Endothelial cell of hepatic sinusoid (primary cell): ENCODE measurements at regions not wholly inside any gene's neighbourhood (a gene's known extent, or its start where the extent isn't known, plus 50 kb on each side); places are given as distances from the start of the nearest gene placed in this dataset.

Experiments used
- in situ Hi-C: cut with HindIII; loops from 2 replicates; pipeline ENCODE4 v1.10.0; 2017; ENCODE audit warnings: low sequenced_read_pairs

DNA sequence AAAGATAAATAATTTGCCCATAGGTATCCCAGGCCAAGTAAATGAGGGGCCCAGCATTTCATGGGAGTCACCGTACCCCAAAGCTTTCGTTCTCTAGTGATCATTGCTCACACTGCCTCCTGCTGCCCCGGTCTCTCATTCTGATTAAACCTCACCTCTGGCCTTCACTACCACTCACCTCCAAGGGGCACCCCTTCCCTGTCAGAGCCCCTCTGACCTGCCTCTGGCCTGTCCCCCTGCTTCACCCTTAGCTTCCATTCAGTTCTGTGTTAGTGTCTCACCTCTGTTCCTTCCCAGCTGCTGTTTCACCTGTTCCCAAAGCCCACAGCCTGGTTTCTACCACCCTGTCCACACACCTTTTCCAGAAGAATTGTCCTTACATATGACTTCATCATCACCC is 150.3 kb upstream of the E2F8 start:
- in situ Hi-C loops, result no loop called here

DNA sequence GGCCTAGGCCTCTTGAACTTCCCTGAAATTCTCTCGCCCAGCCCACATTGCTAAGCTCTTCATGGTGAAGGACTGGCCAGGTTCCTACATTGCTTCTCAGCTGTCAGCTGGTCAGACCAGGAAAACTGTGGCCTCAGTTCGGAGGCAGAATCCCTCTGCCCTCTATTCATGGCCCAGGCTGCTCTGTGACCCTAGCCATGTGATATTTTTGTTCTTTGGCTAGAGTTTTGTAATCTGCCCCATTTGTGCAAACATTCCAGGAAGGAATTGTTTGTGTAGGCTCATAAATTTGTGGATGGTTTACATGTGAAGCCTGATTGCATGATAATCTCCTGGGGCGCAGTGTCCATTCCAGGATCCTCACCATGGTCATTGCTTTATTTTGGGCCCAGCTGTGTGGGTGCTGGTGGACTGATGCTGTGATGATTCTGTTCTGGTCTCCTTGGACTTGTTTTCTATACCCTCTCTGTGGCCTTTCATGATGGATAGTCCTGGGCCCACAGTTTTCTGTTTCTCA is 149.1 kb upstream of the E2F8 start:
- in situ Hi-C loops, result no loop called here

DNA sequence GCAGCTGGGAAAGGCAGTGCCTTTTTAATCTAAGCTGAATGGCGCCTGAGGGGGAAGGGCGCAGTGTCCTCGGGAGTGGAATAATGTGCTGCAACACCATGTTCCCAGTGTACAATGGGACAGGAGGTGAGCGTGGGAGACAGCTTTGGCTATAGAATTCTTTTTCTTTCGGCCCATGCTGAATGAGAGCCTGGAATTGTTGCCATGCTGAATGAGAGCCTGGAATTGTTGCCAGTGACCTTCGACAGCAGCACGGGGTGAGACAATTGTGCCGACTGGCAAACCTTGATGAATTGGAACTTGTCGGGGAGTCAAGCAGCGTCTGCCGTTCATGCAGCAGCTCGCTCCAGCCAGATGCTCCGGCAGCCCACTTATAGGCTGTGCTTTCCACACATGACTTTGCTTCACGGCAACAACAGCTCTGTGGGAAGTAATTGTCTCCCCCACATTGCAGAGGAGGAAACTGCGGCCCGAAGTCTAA is 141.4 kb upstream of the E2F8 start:
- in situ Hi-C loops, result no loop called here

DNA sequence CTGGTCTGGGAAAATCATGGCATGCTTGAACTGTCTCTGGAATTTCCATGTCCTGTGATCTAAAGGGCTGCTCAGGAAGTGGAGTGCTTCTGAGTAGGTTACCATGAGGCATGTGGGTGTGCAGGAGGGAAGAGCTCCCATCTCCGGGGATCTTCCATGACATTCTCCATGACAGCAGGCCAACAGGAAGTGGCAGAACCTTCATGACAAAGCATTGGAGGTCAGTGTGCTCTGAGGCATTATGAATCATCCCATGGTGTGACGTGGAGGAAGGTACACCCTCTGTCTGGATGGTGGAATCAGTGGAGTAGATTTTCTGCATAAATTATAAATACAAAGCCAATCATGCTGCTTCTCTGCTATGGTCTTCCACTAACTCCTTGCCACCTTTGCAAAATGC is 139.6 kb upstream of the E2F8 start:
- in situ Hi-C loops, result no loop called here

DNA sequence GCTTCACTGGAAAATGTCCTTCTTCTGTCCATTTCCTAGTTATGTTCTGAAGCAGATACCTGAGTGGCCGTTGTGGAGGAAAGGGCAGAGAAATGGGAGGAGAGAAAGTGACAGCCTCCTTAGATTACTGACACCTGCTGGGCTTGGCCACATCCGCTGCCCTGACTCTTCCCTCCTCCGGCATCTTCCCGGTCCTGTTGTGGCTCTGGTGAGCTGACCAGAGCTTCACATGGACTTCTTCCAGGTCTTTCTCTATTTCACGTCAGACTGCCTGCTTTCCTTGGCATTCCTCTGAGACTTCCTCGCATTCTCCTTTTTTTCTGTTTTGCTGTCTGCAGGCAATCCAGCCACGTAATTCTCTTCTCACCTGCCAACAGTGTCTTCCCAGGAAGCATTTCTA is 138.7 kb upstream of the E2F8 start:
- in situ Hi-C loops, result no loop called here

DNA sequence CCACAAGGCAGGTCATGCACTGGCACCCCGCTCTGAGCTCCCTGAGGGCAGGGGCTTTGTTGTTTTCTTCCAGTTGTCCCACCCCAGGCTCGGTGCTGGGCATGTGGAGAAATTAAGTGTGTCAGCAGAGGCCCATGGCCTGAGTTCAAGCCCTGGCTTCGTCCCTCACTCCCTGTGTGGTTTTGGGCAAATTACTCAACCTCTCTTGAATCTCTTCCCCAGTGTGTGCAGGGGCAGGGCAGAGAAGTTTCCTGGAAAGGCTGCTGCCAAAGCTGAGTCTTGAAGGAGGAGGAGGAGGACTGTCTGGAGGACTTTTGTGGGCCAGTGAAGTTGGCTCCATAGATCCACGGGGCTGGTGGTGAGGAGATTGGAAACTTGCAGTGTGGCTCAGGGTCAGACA is 138.1 kb upstream of the E2F8 start:
- in situ Hi-C loops, result no loop called here

DNA sequence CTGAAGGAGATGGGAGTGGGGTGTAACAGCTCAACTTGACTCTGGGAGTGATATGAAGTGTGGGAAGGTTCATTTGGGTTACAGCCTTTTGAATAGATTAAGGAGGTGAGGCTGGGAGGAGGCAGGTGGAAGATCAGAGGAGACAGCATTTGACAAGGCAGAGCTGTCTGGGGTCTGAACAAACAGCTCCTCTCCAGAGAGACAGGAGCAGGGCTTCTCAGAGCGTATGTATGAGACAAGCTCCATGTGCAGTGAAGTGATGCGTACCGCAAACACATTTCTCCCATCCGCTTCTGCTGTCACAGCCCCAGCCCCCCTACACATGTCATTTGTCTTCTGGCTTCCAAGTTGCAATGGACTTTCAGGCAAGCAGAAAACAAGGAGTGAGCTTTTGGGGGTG is 137.1 kb upstream of the E2F8 start:
- in situ Hi-C loops, result no loop called here

DNA sequence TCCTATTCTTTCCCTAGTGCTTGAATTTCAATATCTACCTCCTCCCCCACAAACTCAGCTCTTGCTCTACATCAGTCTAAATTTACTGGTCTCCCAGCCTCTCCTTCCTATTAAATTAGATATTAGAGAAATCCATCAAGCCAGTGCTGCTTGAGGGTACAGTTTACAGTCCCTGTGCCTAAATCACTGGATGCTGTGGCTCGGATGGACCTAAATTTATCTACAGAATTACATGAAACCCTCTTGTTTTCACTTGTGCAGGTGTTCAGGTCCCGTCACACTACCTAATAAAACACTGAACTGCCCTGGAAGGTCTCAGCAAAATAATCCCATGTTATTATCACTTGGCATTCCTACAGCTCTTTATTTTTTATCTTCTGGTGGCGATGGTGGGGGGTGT is 134.7 kb upstream of the E2F8 start:
- in situ Hi-C loops, result no loop called here

DNA sequence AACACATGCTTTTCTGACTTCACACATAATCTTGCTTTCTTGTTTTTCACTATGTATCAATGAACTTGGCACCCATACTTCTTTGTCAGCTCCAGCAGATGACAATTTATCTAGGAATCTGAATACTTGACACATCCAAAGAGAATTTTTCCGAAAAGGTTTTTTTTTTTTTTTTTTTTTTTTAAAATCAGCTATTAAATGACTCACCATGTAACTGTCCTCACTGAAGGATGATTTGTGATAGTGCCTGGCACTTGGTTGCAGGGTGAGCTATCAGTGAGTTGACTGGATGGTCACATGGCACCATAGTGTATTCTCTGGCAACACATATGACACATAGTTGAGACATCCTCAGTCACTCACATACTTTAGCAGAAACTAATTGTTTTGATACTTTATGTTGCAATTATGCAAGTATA is 133.4 kb upstream of the E2F8 start:
- in situ Hi-C loops, result no loop called here

DNA sequence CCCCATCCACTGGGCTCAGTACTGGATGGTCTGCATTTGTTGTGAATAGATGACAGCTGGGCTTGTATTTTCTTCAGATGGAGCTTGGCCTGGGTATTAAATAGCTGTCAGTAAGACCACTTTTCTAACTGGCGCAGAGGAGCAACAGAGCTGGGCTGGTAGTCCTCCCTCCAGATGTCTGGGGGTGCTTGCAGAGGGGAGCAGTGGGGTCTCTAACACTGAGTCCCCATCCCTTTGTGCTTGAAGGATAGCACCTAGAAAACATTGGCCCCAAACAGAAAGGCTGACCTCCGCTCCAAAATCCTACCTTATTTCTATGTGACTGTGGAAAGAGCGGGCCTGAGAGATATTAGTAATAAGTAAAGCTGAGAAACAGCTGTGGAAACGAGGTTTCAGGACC is 131.6 kb upstream of the E2F8 start:
- in situ Hi-C loops, result no loop called here

DNA sequence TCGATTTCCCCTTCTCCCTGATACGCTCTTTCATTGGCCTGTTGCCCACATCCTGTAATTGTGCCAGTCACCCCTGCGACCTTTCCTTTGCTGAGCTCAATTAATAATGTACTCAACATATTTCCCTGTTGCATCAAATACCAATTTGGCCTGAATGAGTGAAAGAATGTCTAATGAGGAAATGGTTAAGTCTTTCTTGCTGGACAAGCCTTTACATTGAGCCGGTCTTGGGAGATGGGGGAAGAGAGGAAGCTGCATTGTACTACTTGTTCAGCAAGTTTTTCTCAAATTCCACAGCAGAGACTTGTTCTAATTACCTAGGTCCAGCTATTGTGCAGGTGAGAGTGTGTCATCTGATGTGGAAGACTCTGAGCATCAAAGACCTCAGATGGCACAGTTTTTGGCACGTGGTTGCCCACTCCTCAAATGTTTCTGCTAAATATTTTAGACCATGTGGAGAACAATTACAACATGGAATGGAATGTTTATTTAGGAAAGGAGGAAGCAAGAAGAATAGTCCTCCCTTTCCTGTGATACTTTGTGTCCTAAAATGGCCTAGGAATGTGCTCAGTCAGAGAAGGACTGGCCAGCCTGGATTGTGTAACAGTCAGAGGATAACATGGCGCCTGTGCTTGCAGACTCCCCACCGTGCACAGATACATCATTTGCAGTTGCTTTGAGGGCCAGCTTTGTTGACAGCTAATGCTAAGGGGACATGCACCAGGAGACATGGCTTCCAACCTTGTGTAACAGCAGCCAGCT is 129.5 kb upstream of the E2F8 start:
- in situ Hi-C loops, result no loop called here

DNA sequence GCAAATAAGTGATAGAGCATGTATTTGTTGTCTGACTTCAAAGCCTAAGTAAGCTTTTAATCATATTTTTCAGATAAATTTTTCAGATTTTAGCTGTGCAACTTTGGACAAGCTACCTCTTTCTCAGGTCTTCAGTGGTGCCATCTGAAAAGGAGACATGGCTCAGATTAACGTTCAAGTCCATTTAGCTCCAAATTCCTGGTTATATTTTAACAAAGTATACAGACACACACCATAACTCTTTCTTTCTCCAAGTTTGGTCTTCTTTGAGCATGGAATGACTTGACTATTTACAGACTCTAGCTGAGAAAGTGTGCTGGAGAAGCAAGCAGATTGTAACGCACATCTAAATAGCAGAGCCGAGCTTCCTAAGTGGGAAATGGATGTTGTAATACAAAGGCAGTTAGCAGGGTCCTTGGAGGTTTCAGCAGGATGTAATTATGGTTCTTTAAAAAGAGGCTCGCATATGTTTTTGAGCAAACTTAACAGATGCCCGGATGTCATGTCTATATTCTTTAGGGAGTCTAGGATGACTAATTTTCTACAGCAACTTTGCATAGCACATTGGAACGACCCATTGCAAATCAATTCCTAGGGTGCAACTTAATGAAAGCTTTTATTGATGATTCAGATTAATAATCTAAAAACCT is 128.1 kb upstream of the E2F8 start:
- in situ Hi-C loops, result no loop called here

DNA sequence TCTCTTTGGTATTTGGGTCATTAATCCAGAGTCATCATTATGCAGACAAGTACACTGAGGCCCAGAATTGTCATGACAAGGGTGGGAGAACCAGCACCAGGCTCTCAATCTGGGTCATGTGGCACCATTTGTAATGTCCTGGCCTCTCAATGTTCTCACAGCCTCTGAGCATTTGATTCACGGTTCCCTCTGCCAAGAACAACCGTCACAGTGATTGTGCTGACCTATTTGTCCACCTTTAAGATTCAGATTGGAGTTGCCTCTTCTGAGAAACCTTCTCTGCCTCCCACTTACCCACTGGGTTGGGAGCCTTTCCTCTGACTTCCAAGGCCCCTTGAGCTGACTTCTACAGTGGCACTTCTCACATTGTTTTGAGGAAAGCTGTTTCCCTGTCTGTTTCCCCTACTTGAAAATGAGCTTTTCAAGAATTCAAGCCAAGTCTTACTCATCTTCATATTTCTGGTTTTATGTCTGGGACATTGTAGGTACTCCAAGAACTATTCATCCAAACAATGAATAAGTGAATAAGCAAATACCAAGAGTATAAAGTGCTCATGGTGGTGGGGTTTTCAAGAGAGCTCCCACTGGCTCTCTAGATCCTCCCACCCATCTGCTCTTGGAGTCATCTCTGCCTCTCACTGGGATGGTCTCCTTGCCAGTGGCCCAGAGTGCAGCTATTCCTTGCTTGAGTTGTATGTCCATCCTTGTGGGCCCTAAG is 126.4 kb upstream of the E2F8 start:
- in situ Hi-C loops, result no loop called here

DNA sequence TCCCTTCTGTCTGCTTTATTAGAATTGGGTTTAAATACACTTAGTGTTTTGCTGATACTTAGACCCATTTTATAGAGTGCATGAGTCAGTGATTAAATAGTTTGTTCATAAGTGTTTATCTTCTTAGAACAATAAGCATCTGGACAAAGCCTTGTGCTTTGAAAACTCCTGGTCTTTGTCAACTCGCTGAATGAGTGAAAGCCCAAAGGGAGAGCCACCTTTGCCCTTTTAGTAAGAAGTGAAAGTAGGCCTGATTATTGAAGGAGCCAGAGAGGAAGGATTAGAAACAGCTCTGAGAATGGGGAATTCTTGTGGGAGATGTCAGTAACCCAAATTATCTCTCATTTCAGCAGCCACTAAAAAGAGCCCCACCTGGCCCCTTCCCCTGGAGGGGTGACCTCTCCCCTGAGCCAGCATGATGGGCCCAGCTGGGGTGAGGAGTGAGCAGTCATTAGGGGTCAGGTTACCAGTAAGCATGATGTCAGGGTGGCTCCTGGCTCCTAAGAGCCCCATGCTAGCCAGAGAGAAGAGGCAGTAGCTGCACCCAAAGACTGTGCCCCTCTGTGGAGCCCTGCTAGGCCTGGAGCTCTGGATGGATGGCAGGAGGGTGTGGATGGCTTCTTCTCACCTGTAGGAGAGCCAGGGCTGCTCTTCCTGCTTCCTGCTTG is 125.1 kb upstream of the E2F8 start:
- in situ Hi-C loops, result no loop called here

DNA sequence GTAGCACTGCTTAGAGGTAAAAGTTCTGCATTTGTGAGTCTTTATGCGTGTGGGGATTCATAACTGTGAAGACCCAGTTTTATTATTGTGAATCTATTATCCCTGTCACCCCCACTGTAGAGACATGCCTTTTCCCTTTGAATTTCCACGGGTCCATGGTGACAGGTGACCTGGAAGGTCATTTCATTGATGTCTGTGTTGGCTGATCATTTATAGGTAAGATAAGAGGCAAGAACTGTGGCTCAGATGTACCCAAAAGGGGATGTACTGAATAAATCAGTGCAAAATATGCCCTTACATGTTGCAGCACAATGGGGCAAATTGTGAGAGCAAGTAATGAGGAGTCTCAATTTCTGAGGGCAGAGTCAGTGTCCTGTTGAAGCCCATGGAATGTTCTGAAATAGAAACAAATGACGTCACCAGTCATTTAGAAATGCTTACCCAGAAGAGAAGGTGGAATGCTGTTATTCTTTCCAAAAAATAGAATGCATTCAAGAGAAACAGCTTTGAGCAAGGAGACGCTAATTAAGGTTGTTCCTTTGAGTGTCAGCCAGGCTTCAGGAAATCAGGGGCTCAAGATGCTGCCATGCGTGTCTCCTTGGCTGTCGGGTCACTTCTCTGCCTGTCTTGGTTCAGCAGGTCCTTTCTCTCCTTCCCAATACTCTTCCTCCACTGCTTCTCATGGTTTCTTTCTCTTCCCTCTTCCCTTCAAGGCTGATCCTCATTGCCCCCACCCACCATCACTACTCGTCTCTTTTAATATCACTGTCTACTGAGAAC is 118.7 kb upstream of the E2F8 start:
- in situ Hi-C loops, result no loop called here

DNA sequence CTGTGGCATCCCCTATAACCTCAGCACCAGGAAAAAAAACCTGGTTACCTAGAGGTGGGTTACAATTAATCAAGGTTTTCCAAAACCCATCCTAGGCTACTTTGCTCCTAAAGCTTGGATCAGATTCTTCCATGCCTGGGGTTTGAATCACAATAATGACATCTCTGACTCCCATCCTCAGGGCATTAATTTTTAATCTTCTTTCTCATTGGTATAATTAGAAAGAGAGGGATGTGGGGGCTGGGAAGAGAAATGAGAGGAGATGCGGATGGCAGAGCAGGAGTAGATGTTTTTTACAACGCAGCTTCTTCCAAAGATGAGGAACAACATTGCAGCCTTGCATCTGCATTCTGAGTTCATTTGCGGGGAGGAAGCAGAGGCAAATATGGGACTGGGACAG is 117.2 kb upstream of the E2F8 start:
- in situ Hi-C loops, result no loop called here

DNA sequence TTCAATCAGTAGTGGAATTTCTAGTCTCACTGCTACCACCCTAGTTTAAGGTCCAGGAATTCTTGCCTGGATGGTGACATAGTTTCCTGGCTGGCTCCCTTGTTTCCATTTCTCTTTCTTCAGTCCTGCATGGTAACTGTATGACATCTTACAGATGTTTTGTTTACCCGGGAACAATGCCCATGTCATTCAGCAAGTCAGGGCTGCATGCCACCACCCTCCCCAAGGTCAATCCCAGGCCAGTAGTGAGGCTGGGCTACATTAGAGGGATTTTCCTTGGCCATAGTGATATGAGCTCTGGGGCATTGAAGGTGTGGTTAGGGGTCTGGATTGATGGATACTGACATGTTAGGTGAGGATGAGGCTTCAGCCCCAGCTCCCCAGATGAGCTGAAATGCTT is 114.9 kb upstream of the E2F8 start:
- in situ Hi-C loops, result no loop called here

DNA sequence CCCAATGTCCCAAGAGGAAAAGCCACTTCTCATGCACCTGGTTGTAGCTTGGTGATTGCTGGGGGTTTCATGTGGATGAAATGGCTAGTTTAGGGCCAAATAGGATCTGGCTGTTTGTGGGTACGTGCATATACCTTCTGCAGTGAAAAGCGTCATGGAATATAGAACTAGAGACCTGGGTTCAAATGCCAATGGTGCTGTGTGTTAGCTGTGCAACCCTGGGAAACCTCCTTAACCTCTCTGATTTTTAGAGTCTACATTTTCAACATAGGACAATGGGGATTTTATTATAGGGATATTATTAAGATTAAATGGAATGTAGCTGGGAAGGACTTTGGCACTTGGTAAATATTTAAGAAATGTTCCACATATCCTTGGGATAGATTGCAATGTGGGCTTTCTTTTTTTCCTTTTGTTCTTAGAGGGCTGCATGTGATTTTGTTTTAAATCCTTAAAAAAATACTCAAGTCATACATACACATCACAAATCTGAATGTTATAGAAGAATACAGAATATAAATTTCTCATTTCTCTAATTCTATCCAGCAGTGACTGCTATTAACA is 112.6 kb upstream of the E2F8 start:
- in situ Hi-C loops, result no loop called here

DNA sequence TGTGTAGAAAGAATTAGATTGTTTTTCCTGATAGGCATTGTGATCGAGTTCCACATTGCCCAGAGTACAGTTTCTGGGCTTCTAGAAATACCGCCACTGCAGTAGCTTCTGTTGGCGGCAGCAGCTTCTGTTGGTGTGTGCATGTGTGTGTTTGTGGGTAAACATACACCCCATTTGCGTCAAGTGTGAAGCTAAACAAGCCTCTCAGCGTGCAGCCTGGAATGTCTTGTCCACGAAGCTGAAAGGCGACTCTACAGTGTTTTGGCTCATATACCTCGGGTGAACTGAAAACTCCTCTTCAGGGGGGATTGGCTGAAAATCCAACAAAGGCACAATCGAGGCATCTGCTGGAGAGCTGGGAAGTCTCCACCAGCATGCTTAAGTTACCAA is 112.0 kb upstream of the E2F8 start:
- in situ Hi-C loops, result no loop called here

DNA sequence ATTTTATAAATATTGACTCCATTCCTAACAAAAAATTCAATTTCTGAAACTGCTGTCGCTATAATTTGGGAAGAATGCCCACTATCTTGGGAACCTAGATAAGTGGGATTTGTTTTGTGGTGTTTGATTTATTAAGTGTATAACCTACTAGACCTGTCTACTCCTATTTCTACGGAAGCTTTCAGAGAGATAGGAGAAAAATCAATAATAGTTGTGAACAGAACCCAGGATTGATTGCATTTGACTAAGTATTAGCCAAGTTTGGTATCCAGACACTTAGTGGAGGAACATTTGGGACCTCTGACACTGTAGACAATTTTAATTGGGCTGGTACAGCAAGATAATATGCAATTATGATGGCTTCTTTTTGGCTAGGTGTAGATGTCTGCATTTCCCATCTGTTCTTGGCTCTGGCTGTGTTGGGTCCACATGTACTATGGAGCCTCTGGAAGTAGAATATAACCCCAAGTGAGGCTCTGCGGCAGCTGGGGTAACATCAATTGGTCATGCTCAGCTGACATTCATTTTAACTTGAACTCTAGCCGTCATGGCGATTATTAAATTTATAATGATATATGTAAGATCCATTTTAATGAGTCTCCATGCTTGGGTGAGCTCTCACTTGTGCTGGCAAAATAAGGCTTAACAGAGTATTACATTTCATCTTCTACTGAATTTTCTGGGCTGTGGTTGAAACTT is 111.5 kb upstream of the E2F8 start:
- in situ Hi-C loops, result no loop called here
